Ascending aorta (tissue), 2 donors: ENCODE measurements at regions not wholly inside any gene's neighbourhood (a gene's known extent, or its start where the extent isn't known, plus 50 kb on each side); places are given as distances from the start of the nearest gene placed in this dataset.

ENCODE experiments used
- DNase-seq, 2 donors: peaks; one replicate each; pipeline ENCODE4 v3.0.0-alpha.2; 2019; ENCODE audit warnings: low spot score in 2 of 2
- H3K27ac ChIP-seq, 2 donors: fragments of 200-600 bp; sonication (generic); one replicate each; pipeline ENCODE4 v1.5.1; 2016 to 2017; ENCODE audit warnings: mild to moderate bottlenecking in 1 of 2
- H3K27me3 ChIP-seq: fragments of 200-600 bp; sonication (generic); one replicate; pipeline ENCODE4 v1.5.1; 2017
- H3K36me3 ChIP-seq, 2 donors: fragments of 200-600 bp; sonication (generic); one replicate each; pipeline ENCODE4 v1.5.1; 2016
- H3K4me1 ChIP-seq, 2 donors: fragments of 200-600 bp; sonication (generic); one replicate each; pipeline ENCODE4 v1.5.1; 2016 to 2017; ENCODE audit warnings: mild to moderate bottlenecking in 1 of 2
- H3K4me3 ChIP-seq, 2 donors: fragments of 200-600 bp; sonication (generic); one replicate each; pipeline ENCODE4 v1.5.1; 2016 to 2017; ENCODE audit warnings: mild to moderate bottlenecking in 1 of 2
- H3K9me3 ChIP-seq, 2 donors: fragments of 200-600 bp; sonication (generic); one replicate each; pipeline ENCODE4 v1.5.1; 2016
- CTCF ChIP-seq, 3 experiments: fragments of 200-600 bp in 2 of 3; fragments of 450-650 bp in 1 of 3; sonication (generic) in 2 of 3; IDR thresholded peaks; one replicate each; pipeline ENCODE4 v1.5.1; 2016 to 2019; ENCODE audit warnings: antibody characterized with exemption in 3 of 3, mild to moderate bottlenecking in 1 of 3, moderate library complexity in 1 of 3
- intact Hi-C: fragments of 100-400 bp; cut with DNase I; formaldehyde crosslinking; loops from one replicate; pipeline ENCODE4 v1.15.1; 2023

- intact Hi-C loops: no loop called here
- Histone ChIP-seq H3K27ac (no peak overlapping the region), H3K36me3 (no peaks in the 10 kb centered on the region), H3K9me3 (no peaks in the 10 kb centered on the region), H3K4me3 (no peak overlapping the region), H3K4me1 (no peaks in the 10 kb centered on the region), H3K27me3 (no peaks in the 10 kb centered on the region)
- no peak for DNase-seq
- TF ChIP-seq CTCF (IDR thresholded peaks at IDR 0.05): no peak
Observed at GRCh38 chr4:33650036-33650435, 2594.3 kb downstream of the ARAP2 start.

DNA sequence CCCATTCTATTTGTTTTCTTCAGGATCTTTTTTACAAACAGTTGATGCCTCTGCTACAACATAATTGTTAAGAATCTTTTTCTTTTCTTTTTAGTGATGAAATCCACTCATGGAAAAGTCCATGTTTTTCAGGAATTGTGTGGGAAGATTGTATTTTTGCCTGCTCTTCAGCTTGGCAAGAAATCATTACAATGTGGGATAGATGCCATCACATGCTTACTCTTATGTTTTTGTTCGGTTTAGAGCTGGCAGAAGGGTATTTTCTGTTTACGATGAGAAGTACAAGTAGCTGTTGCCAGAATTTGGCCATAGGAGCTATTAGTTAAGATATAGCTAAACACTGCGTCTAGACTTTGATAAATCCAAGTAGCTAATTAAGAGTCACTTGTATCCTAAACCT, 2585.3 kb downstream of the ARAP2 start:
- intact Hi-C loops: no loop called here
- Histone ChIP-seq H3K4me1 (no peaks in the 10 kb centered on the region), H3K36me3 (no peaks in the 10 kb centered on the region), H3K27ac (no peak overlapping the region), H3K27me3 (no peaks in the 10 kb centered on the region), H3K4me3 (no peak overlapping the region), H3K9me3 (no peaks in the 10 kb centered on the region)
- TF ChIP-seq CTCF (IDR thresholded peaks at IDR 0.05): no peak
- DNase-seq: no peak

- Histone ChIP-seq H3K4me3 (no peak overlapping the region), H3K9me3 (peaks cover 0 to 4% of the 10 kb centered on the region in 2 donors), H3K36me3 (no peaks in the 10 kb centered on the region), H3K27ac (no peak overlapping the region), H3K27me3 (no peaks in the 10 kb centered on the region), H3K4me1 (no peaks in the 10 kb centered on the region)
- intact Hi-C loops: no loop called here
- DNase-seq: no peak
- TF ChIP-seq CTCF (IDR thresholded peaks at IDR 0.05): no peak
Observed at GRCh38 chr4:33661636-33662035, 2582.7 kb downstream of the ARAP2 start.

DNA sequence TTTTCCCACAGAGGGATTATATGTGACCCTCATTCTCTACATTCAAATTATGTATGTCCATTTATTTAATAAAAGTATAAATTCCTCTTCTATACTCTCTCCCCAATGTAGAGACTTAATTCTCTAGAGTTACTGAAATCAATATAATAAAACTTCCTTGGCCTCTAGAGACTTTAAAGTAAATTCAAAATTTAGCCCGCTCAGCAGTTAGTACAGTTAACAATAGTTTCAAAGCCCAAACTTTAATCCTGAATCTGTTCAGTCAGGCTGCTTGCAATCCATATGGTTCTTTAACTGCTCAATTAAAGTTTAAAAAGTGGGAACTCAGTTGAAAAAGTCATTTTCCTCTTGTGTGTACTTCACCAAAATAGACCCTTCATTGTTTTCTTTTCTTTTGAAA, 2558.4 kb downstream of the ARAP2 start:
- H3K4me1 ChIP-seq: no peaks in the 10 kb centered on the region
- H3K9me3 ChIP-seq: no peaks in the 10 kb centered on the region
- H3K27me3 ChIP-seq: no peaks in the 10 kb centered on the region
- no peak for TF ChIP-seq CTCF (IDR thresholded peaks at IDR 0.05)
- intact Hi-C loops: no loop called here
- H3K4me3 ChIP-seq: no peak overlapping the region
- H3K36me3 ChIP-seq: no peaks in the 10 kb centered on the region
- H3K27ac ChIP-seq: no peak overlapping the region
- DNase-seq: no peak

DNA sequence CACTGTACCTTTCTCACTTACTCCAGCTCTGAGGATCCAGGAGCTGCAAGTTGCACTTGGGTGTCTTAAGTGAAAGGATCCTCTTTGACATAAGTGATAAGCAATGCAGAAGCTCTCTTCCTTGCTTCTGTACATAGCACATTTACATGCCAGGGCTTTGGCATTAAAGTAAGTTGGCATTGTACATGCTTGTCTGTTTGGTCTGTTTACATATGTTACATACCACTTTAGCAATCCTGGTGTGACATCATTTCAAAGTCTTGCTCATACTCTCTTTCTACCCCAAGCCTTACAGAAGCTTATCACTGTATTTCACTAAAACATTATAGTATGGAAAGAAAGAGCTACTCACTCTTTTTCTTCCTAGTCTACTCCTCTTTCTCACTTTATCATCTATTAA, 2548.3 kb downstream of the ARAP2 start:
- no peak for TF ChIP-seq CTCF (IDR thresholded peaks at IDR 0.05)
- no peaks in the 10 kb centered on the region for H3K36me3 ChIP-seq

GRCh38 chr4:33696586-33696985, 2547.7 kb downstream of the ARAP2 start:
- Histone ChIP-seq H3K27ac (no peak overlapping the region), H3K36me3 (no peaks in the 10 kb centered on the region), H3K4me3 (no peak overlapping the region), H3K27me3 (no peaks in the 10 kb centered on the region), H3K9me3 (no peaks in the 10 kb centered on the region), H3K4me1 (no peaks in the 10 kb centered on the region)
- no peak for TF ChIP-seq CTCF (IDR thresholded peaks at IDR 0.05)
- no peak for DNase-seq
- intact Hi-C loops: no loop called here

More for the DNA sequence above, 2548.3 kb downstream of the ARAP2 start:
- DNase-seq: no peak
- H3K27ac ChIP-seq: no peak overlapping the region
- no peaks in the 10 kb centered on the region for H3K27me3 ChIP-seq
- intact Hi-C loops: no loop called here
- no peaks in the 10 kb centered on the region for H3K9me3 ChIP-seq
- H3K4me1 ChIP-seq: no peaks in the 10 kb centered on the region
- no peak overlapping the region for H3K4me3 ChIP-seq
